ENCODE measurements at regions not wholly inside any gene's neighbourhood (a gene's known extent, or its start where the extent isn't known, plus 50 kb on each side); places are given as distances from the start of the nearest gene placed in this dataset.

- TF ChIP-seq RARB (CRISPR knock-in tag; IDR thresholded peaks at IDR 0.05) (no peak), PATZ1 (CRISPR knock-in tag; IDR thresholded peaks at IDR 0.05; ENCODE audit: borderline replicate concordance) (no peak), TOX (CRISPR knock-in tag; IDR thresholded peaks at IDR 0.05; ENCODE audit: borderline replicate concordance) (no peak), PPARA (CRISPR knock-in tag; IDR thresholded peaks at IDR 0.05; ENCODE audit: borderline replicate concordance) (no peak), SNAI2 (CRISPR knock-in tag; IDR thresholded peaks at IDR 0.05) (no peak), ZNF70 (CRISPR knock-in tag; IDR thresholded peaks at IDR 0.05) (no peak), ZNF8 (CRISPR knock-in tag; IDR thresholded peaks at IDR 0.05) (no peak)
Observed at GRCh38 chr18:8999872-9000271, 102.6 kb upstream of the NDUFV2 start.

All from SK-N-SH treated with all-trans-retinoic acid at 6 μM for 48 hours (cell line).